Muscle layer of colon (tissue), 2 donors: ENCODE measurements at regions not wholly inside any gene's neighbourhood (a gene's known extent, or its start where the extent isn't known, plus 50 kb on each side); places are given as distances from the start of the nearest gene placed in this dataset.

Experiments
- H3K27ac ChIP-seq: one replicate; pipeline ENCODE4 v1.7.0; 2013; ENCODE audit warnings: low read depth, mild to moderate bottlenecking, low read length, moderate library complexity
- H3K27me3 ChIP-seq, 2 donors: one replicate each; pipeline ENCODE4 v1.7.0; 2013; ENCODE audit warnings: low read length in 2 of 2, mild to moderate bottlenecking in 2 of 2; ENCODE audit not compliant: insufficient read depth in 2 of 2, control insufficient read depth in 1 of 2
- H3K36me3 ChIP-seq: one replicate; pipeline ENCODE4 v1.7.0; 2013; ENCODE audit warnings: mild to moderate bottlenecking, low read length; ENCODE audit not compliant: insufficient read depth
- H3K4me1 ChIP-seq: one replicate; pipeline ENCODE4 v1.7.0; 2013; ENCODE audit warnings: mild to moderate bottlenecking, low read length; ENCODE audit not compliant: insufficient read depth
- H3K4me3 ChIP-seq, 2 donors: one replicate each; pipeline ENCODE4 v1.7.0; 2013; ENCODE audit warnings: low read length in 2 of 2, low read depth in 1 of 2, mild to moderate bottlenecking in 1 of 2, moderate library complexity in 1 of 2
- H3K9ac ChIP-seq: one replicate; pipeline ENCODE4 v1.7.0; 2013; ENCODE audit warnings: low read length
- H3K9me3 ChIP-seq: one replicate; pipeline ENCODE4 v1.7.0; 2013; ENCODE audit warnings: mild to moderate bottlenecking, low read length
- donor health status: abdominal sarcoma.
- donor health status: Adenocarcinoma of cecum.

DNA sequence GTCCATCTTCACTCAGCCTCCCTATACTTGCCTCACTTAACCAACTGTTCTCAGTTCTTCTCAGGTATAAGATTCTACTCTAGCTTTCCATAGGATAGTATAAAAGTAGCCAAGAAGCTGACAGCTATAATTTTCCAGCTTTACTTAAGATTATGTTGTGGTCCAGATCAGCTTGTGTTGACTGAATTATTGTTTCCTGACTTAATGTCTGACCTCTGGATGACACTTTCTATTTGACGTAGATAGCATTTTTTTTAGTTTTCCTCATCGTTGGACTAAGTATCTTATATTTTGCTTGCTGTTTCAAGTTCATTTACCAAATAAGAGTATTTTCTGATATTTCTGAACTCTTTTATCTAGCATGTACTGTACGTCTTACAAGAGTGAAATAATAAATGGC is 1272.5 kb upstream of the CDH2 start:
- no peaks in the 10 kb centered on the region for H3K27me3 ChIP-seq
- H3K36me3 ChIP-seq: no peaks in the 10 kb centered on the region
- H3K9me3 ChIP-seq: no peaks in the 10 kb centered on the region
- no peak overlapping the region for H3K27ac ChIP-seq
- no peaks in the 10 kb centered on the region for H3K4me1 ChIP-seq
- H3K9ac ChIP-seq: no peak overlapping the region
- H3K4me3 ChIP-seq: no peak overlapping the region

- no peaks in the 10 kb centered on the region for H3K4me1 ChIP-seq
- H3K27me3 ChIP-seq: no peaks in the 10 kb centered on the region
- no peak overlapping the region for H3K9ac ChIP-seq
- no peak overlapping the region for H3K4me3 ChIP-seq
- H3K36me3 ChIP-seq: no peaks in the 10 kb centered on the region
- no peak overlapping the region for H3K27ac ChIP-seq
- H3K9me3 ChIP-seq: no peaks in the 10 kb centered on the region
Measured at GRCh38 chr18:29439398-29439797, 1262.5 kb upstream of the CDH2 start.

DNA sequence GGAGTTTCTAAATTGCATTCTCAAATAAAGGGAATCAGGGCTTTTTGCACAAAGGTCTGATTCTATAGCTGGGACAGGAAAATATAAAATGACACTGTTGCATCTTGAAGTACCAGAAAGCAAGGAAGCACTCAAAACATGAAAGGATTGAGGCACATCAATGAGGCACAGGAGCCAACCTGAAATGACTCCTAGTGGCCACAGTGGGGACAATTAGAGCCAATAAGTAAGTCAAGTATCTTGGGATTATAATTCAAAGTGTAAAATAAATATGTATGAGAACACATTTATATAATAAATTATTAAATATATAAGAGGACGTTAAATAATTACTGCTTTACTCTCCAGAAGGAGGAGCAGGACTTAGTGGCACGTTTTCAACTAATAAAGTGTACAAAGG is 1259.5 kb upstream of the CDH2 start:
- no peaks in the 10 kb centered on the region for H3K27me3 ChIP-seq
- H3K36me3 ChIP-seq: no peaks in the 10 kb centered on the region
- no peaks in the 10 kb centered on the region for H3K4me1 ChIP-seq
- H3K4me3 ChIP-seq: no peak overlapping the region
- no peaks in the 10 kb centered on the region for H3K9me3 ChIP-seq
- H3K9ac ChIP-seq: no peak overlapping the region
- no peak overlapping the region for H3K27ac ChIP-seq

GRCh38 chr18:29434650-29435049 is 1257.7 kb upstream of the CDH2 start:
- Histone ChIP-seq H3K27me3 (no peaks in the 10 kb centered on the region), H3K4me1 (no peaks in the 10 kb centered on the region), H3K9me3 (no peaks in the 10 kb centered on the region), H3K9ac (no peak overlapping the region), H3K27ac (no peak overlapping the region), H3K4me3 (no peak overlapping the region), H3K36me3 (no peaks in the 10 kb centered on the region)

DNA sequence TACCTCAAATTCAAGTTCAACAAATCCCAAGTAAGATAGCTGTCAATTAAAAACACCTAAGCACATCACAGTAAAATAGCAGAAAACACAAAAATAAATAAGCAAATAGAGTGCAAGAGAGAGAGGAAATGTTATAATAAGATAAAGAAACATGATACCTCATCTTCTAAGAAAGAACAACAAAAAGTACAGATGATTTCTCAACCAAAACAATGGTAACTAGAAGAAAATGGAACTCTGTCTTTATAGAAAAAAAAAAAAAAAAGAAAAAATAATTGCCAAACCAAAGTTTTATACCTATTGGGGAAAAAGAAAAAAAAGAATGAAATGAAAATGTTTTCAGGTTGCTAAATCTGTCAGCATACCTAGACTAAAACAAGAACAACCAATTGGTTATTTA is 1253.5 kb upstream of the CDH2 start:
- no peak overlapping the region for H3K27ac ChIP-seq
- H3K36me3 ChIP-seq: no peaks in the 10 kb centered on the region
- H3K4me1 ChIP-seq: no peaks in the 10 kb centered on the region
- no peaks in the 10 kb centered on the region for H3K27me3 ChIP-seq
- no peak overlapping the region for H3K4me3 ChIP-seq
- H3K9ac ChIP-seq: no peak overlapping the region
- H3K9me3 ChIP-seq: no peaks in the 10 kb centered on the region

DNA sequence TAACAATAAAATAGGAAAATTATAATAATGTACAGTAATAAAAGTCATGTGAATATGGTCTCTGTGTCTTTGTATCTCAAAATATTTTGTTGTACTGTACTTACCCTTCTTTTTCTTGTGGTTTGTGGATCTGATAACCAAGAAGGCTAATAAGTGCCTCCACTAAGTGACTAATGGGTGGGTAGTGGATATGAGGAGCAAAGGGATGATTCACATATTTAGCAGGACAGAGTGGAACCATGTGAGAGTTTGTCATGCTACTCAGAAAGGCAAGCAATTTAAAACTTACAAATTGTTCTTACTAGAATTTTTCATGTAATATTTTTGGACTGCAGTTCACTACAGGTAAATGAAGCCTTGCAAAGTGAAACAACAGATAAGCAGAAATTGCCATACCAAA is 1241.2 kb upstream of the CDH2 start:
- H3K4me1 ChIP-seq: no peaks in the 10 kb centered on the region

DNA sequence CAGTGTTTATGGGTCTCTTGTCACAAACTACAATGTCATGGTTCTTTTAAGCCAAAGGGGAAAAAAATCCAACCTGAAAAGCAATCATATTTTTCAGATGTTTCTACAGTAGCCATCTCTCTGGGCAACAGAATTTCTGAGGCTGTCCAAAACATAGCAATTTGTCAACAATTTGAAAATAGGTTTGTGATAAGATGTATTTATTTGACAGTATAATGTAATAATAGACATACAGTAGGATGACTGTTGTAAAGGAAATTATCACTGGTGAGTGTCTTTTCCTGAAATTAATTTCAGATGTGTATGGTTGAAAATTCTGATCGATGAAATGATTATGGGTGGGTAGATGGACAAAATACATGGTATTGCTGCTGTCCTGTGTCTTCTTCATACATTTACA is 1230.1 kb upstream of the CDH2 start:
- H3K9ac ChIP-seq: no peak overlapping the region
- no peak overlapping the region for H3K4me3 ChIP-seq
- no peaks in the 10 kb centered on the region for H3K27me3 ChIP-seq
- H3K27ac ChIP-seq: no peak overlapping the region
- H3K9me3 ChIP-seq: no peaks in the 10 kb centered on the region
- H3K4me1 ChIP-seq: no peaks in the 10 kb centered on the region
- H3K36me3 ChIP-seq: no peaks in the 10 kb centered on the region

More for the DNA sequence above, 1241.2 kb upstream of the CDH2 start:
- Histone ChIP-seq H3K27ac (no peak overlapping the region), H3K36me3 (no peaks in the 10 kb centered on the region), H3K27me3 (no peaks in the 10 kb centered on the region), H3K4me3 (no peak overlapping the region), H3K9ac (no peak overlapping the region), H3K9me3 (no peaks in the 10 kb centered on the region)

DNA sequence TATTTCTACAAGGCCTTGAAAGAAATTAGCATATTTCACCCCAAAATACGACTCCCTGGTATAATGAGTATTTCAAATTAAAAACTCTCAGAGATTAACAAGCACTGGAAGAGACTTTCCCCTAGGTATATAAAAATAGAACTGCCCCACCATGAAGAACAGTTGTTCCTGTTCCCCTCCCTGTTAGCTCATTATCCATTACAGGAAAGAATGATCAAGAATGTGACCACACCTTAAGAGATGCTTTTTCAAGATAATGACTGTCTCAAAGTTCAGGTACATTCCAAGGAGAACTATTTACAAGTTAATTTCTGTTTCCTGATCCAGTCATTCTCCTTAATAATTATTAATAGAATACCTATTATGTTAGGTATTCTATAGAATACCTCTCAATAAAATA is 1220.6 kb upstream of the CDH2 start:
- H3K27ac ChIP-seq: no peak overlapping the region

GRCh38 chr18:29383311-29384273 is 1206.7 kb upstream of the CDH2 start:
- H3K36me3 ChIP-seq: no peaks in the 10 kb centered on the region
- H3K4me1 ChIP-seq: no peaks in the 10 kb centered on the region
- H3K27me3 ChIP-seq: no peaks in the 10 kb centered on the region
- no peak overlapping the region for H3K4me3 ChIP-seq
- H3K9ac ChIP-seq: no peak overlapping the region
- no peaks in the 10 kb centered on the region for H3K9me3 ChIP-seq
- no peak overlapping the region for H3K27ac ChIP-seq

More for the DNA sequence above, 1220.6 kb upstream of the CDH2 start:
- Histone ChIP-seq H3K4me3 (no peak overlapping the region), H3K36me3 (no peaks in the 10 kb centered on the region), H3K4me1 (no peaks in the 10 kb centered on the region), H3K9me3 (no peaks in the 10 kb centered on the region), H3K27me3 (no peaks in the 10 kb centered on the region), H3K9ac (no peak overlapping the region)

DNA sequence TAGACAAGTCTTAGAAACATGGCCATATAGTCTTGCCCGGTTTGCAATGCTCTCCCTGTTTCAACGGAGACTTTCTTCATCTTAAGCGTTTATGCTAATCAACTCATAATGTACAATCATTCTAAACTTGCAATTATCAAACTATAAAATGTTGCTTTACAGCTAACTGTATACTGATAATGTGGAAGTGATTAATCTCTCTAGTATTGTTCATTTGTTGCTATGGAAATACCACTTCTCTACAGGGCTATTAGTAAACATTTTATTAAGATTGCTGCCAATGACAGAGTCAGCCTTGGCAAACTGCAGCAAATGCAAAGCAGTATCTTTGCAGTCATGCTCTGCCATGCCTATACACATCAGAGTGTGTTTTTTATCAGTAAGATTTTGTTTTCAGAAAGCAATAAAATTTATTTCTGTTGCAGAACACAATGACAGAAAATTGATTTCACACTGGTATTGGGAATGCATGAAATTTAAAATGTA is 1201.8 kb upstream of the CDH2 start:
- H3K4me3 ChIP-seq: no peak overlapping the region
- no peak overlapping the region for H3K27ac ChIP-seq
- no peaks in the 10 kb centered on the region for H3K9me3 ChIP-seq
- H3K9ac ChIP-seq: no peak overlapping the region
- no peaks in the 10 kb centered on the region for H3K27me3 ChIP-seq
- no peaks in the 10 kb centered on the region for H3K4me1 ChIP-seq
- no peaks in the 10 kb centered on the region for H3K36me3 ChIP-seq

DNA sequence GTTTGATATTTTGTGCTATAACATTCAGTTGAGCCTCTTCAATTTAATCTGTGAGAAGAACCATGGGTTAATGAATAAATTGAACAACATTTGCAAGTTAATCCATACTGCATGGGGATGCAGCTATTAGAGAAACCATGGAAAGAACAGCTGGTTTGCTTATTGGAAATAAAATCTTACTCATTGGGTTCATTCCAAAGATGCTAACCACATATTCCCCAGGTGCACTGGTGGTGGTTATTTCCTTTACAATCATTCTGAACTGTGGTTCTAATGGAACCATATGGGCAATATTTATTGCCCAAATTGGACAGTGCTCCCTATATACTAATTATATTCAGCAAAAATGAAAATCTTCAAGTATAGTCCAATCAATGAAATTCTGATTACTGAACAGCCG is 1200.4 kb upstream of the CDH2 start:
- Histone ChIP-seq H3K36me3 (no peaks in the 10 kb centered on the region), H3K4me3 (no peak overlapping the region), H3K27ac (no peak overlapping the region), H3K4me1 (no peaks in the 10 kb centered on the region), H3K9me3 (no peaks in the 10 kb centered on the region), H3K9ac (no peak overlapping the region), H3K27me3 (no peaks in the 10 kb centered on the region)

DNA sequence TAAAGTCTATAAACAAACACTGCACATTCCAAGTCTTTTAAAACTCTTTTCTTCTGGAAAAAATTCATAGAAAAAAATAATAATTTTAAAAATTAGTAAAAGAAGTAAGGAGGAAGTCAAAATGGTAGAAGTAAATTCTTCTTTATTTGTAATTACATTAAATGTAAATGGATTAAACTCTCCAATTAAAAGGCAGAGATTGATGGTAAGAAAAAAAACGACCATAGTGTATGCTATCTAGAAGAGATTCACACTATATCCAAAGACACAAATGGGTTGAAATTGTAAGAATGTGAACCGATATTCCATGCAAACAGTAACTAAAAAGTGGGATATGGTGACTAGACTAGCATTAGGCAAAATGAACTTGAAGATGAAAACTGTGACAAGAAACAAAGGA is 1196.1 kb upstream of the CDH2 start:
- H3K27ac ChIP-seq: no peak overlapping the region
- no peak overlapping the region for H3K9ac ChIP-seq
- no peak overlapping the region for H3K4me3 ChIP-seq
- H3K4me1 ChIP-seq: no peaks in the 10 kb centered on the region
- H3K9me3 ChIP-seq: no peaks in the 10 kb centered on the region
- H3K36me3 ChIP-seq: no peaks in the 10 kb centered on the region
- no peaks in the 10 kb centered on the region for H3K27me3 ChIP-seq
